ENCODE measurements at regions not wholly inside any gene's neighbourhood (a gene's known extent, or its start where the extent isn't known, plus 50 kb on each side); places are given as distances from the start of the nearest gene placed in this dataset.
A peak's percentile ranks its signal among the peaks of the same experiment; 100 is the strongest.

GRCh38 chr17:6299275-6299674 is 135.6 kb downstream of the AIPL1 start:
- H3K9me3 Mint-ChIP-seq = no peaks in the 10 kb centered on the region
- no peaks in the 10 kb centered on the region for H3K4me1 Mint-ChIP-seq
- H3K4me3 Mint-ChIP-seq = no peak overlapping the region
- TF ChIP-seq CTCF (conservative IDR thresholded peaks at IDR 0.05) = no peak
- H3K27me3 Mint-ChIP-seq (ENCODE audit: low read depth) = peaks cover 46% of the 10 kb centered on the region
- no peak for DNase-seq (ENCODE audit: low read depth, low spot score)
- H3K36me3 Mint-ChIP-seq (ENCODE audit: low read depth) = no peaks in the 10 kb centered on the region
- no peak overlapping the region for H3K27ac Mint-ChIP-seq (ENCODE audit: unreplicated experiment)

GRCh38 chr17:6297960-6298359 is 137.0 kb downstream of the AIPL1 start:
- Mint-ChIP-seq H3K9me3 (no peaks in the 10 kb centered on the region), H3K27me3 (ENCODE audit: low read depth) (peaks cover 34% of the 10 kb centered on the region), H3K27ac (ENCODE audit: unreplicated experiment) (no peak overlapping the region), H3K4me1 (no peaks in the 10 kb centered on the region), H3K4me3 (no peak overlapping the region), H3K36me3 (ENCODE audit: low read depth) (no peaks in the 10 kb centered on the region)
- TF ChIP-seq CTCF (conservative IDR thresholded peaks at IDR 0.05) = no peak
- DNase-seq (ENCODE audit: low read depth, low spot score) = no peak

- Mint-ChIP-seq H3K36me3 (ENCODE audit: low read depth) (no peaks in the 10 kb centered on the region), H3K27ac (ENCODE audit: unreplicated experiment) (peak overlapping the region; percentile 12)
These were observed 137.8 kb downstream of the AIPL1 start for GRCh38 chr17:6297119-6297518.

GRCh38 chr17:6290488-6291196 is 144.3 kb downstream of the AIPL1 start:
- H3K27ac Mint-ChIP-seq (ENCODE audit: unreplicated experiment) = no peak overlapping the region
- H3K9me3 Mint-ChIP-seq = no peaks in the 10 kb centered on the region
- DNase-seq (ENCODE audit: low read depth, low spot score) = no peak
- H3K36me3 Mint-ChIP-seq (ENCODE audit: low read depth) = no peaks in the 10 kb centered on the region
- H3K4me1 Mint-ChIP-seq = no peaks in the 10 kb centered on the region
- H3K4me3 Mint-ChIP-seq = no peak overlapping the region
- TF ChIP-seq CTCF (conservative IDR thresholded peaks at IDR 0.05) = no peak
- H3K27me3 Mint-ChIP-seq (ENCODE audit: low read depth) = no peaks in the 10 kb centered on the region

More at GRCh38 chr17:6297119-6297518, 137.8 kb downstream of the AIPL1 start:
- no peak for DNase-seq (ENCODE audit: low read depth, low spot score)
- Mint-ChIP-seq H3K4me1 (no peaks in the 10 kb centered on the region), H3K4me3 (no peak overlapping the region), H3K9me3 (no peaks in the 10 kb centered on the region), H3K27me3 (ENCODE audit: low read depth) (peaks cover 31% of the 10 kb centered on the region)
- no peak for TF ChIP-seq CTCF (conservative IDR thresholded peaks at IDR 0.05)

- Mint-ChIP-seq H3K36me3 (ENCODE audit: low read depth) (no peaks in the 10 kb centered on the region), H3K27me3 (ENCODE audit: low read depth) (no peaks in the 10 kb centered on the region), H3K4me1 (no peaks in the 10 kb centered on the region), H3K9me3 (no peaks in the 10 kb centered on the region), H3K4me3 (no peak overlapping the region), H3K27ac (ENCODE audit: unreplicated experiment) (no peak overlapping the region)
- no peak for TF ChIP-seq CTCF (conservative IDR thresholded peaks at IDR 0.05)
- no peak for DNase-seq (ENCODE audit: low read depth, low spot score)
These were observed 148.7 kb downstream of the AIPL1 start for GRCh38 chr17:6286233-6286632.
